Breast epithelium (tissue), 4 donors: ENCODE measurements at regions not wholly inside any gene's neighbourhood (a gene's known extent, or its start where the extent isn't known, plus 50 kb on each side); places are given as distances from the start of the nearest gene placed in this dataset.

Experiments used
- DNase-seq, 2 donors: peaks; one replicate each; pipeline ENCODE4 v3.0.0-alpha.2; 2019; ENCODE audit warnings: low spot score in 2 of 2
- H3K27ac ChIP-seq, 2 donors: fragments of 200-600 bp; sonication (generic) in 1 of 2; one replicate each; pipeline ENCODE4 v1.5.1; 2016 to 2019; ENCODE audit warnings: mild to moderate bottlenecking in 1 of 2
- H3K27me3 ChIP-seq, 2 donors: fragments of 200-600 bp; sonication (generic) in 1 of 2; one replicate each; pipeline versions ENCODE4 v1.5.1 to v1.6.0; 2017 to 2019; ENCODE audit warnings: control low read depth in 1 of 2, mild to moderate bottlenecking in 1 of 2
- H3K36me3 ChIP-seq: fragments of 200-600 bp; one replicate; pipeline ENCODE4 v1.5.1; 2019
- H3K4me1 ChIP-seq, 2 donors: fragments of 200-600 bp; sonication (generic); one replicate each; pipeline ENCODE4 v1.5.1; 2016 to 2019; ENCODE audit warnings: control low read depth in 1 of 2
- H3K4me3 ChIP-seq, 3 donors: fragments of 200-600 bp; sonication (generic); 1 replicate in 2 of 3; 2 replicates in 1 of 3; pipeline ENCODE4 v1.5.1; 2016 to 2019; ENCODE audit warnings: mild to moderate bottlenecking in 3 of 3, moderate library complexity in 2 of 3
- H3K9me3 ChIP-seq, 2 donors: fragments of 200-600 bp; sonication (generic) in 1 of 2; one replicate each; pipeline ENCODE4 v1.5.1; 2016 to 2019; ENCODE audit warnings: control low read depth in 1 of 2
- CTCF ChIP-seq, 3 donors: fragments of 450-650 bp; IDR thresholded peaks; one replicate each; pipeline ENCODE4 v1.5.1; 2016 to 2017; ENCODE audit warnings: antibody characterized with exemption in 3 of 3, mild to moderate bottlenecking in 3 of 3, moderate library complexity in 3 of 3
- POLR2A ChIP-seq: fragments of 450-650 bp; IDR thresholded peaks from one replicate; pipeline ENCODE4 v1.6.1; 2016; ENCODE audit warnings: antibody characterized with exemption, mild to moderate bottlenecking, moderate library complexity
- POLR2AphosphoS5 ChIP-seq, 3 donors: sonication (generic); formaldehyde crosslinking; IDR thresholded peaks; one replicate each; pipeline ENCODE4 v1.6.1; 2017; ENCODE audit warnings: antibody characterized with exemption in 3 of 3
- intact Hi-C: fragments of 100-400 bp; cut with DNase I; formaldehyde crosslinking; loops from one replicate; pipeline ENCODE4 v1.15.1; 2023; ENCODE audit warnings: low total_unique reads

- no peaks in the 10 kb centered on the region for H3K27me3 ChIP-seq
- H3K36me3 ChIP-seq, result no peaks in the 10 kb centered on the region
- H3K9me3 ChIP-seq, result no peaks in the 10 kb centered on the region
- no peak for TF ChIP-seq CTCF (IDR thresholded peaks at IDR 0.05)
- TF ChIP-seq POLR2AphosphoS5 (IDR thresholded peaks at IDR 0.05), result no peak
- no peak for TF ChIP-seq POLR2A
- no peak for DNase-seq
- H3K4me1 ChIP-seq, result no peaks in the 10 kb centered on the region
- H3K27ac ChIP-seq, result no peak overlapping the region
- intact Hi-C loops, result no loop called here
- no peak overlapping the region for H3K4me3 ChIP-seq
Observed at GRCh38 chr20:11242320-11242719, 568.5 kb upstream of the JAG1 start.

GRCh38 chr20:11245431-11245830 lies 571.6 kb upstream of the JAG1 start:
- no peaks in the 10 kb centered on the region for H3K36me3 ChIP-seq
- H3K4me1 ChIP-seq, result no peaks in the 10 kb centered on the region
- H3K27me3 ChIP-seq, result no peaks in the 10 kb centered on the region
- intact Hi-C loops, result no loop called here
- no peak overlapping the region for H3K27ac ChIP-seq
- no peak overlapping the region for H3K4me3 ChIP-seq
- TF ChIP-seq CTCF (IDR thresholded peaks at IDR 0.05), result no peak
- TF ChIP-seq POLR2AphosphoS5 (IDR thresholded peaks at IDR 0.05), result no peak
- H3K9me3 ChIP-seq, result no peaks in the 10 kb centered on the region
- no peak for DNase-seq

GRCh38 chr20:11246251-11246775 lies 572.5 kb upstream of the JAG1 start:
- no peaks in the 10 kb centered on the region for H3K36me3 ChIP-seq
- no peak overlapping the region for H3K4me3 ChIP-seq
- TF ChIP-seq POLR2AphosphoS5 (IDR thresholded peaks at IDR 0.05) (no peak), POLR2A (no peak), CTCF (IDR thresholded peaks at IDR 0.05) (no peak)
- H3K27me3 ChIP-seq, result no peaks in the 10 kb centered on the region
- no peaks in the 10 kb centered on the region for H3K4me1 ChIP-seq
- no peaks in the 10 kb centered on the region for H3K9me3 ChIP-seq
- intact Hi-C loops, result no loop called here
- no peak for DNase-seq
- H3K27ac ChIP-seq, result no peak overlapping the region

GRCh38 chr20:11247046-11248010 lies 573.5 kb upstream of the JAG1 start:
- DNase-seq, result no peak
- Histone ChIP-seq H3K9me3 (no peaks in the 10 kb centered on the region), H3K27me3 (no peaks in the 10 kb centered on the region), H3K27ac (no peak overlapping the region), H3K4me3 (no peak overlapping the region), H3K4me1 (no peaks in the 10 kb centered on the region), H3K36me3 (no peaks in the 10 kb centered on the region)
- TF ChIP-seq CTCF (IDR thresholded peaks at IDR 0.05) (no peak), POLR2A (no peak), POLR2AphosphoS5 (IDR thresholded peaks at IDR 0.05) (no peak)
- intact Hi-C loops, result no loop called here

GRCh38 chr20:11248011-11248409 lies 574.2 kb upstream of the JAG1 start:
- no peak overlapping the region for H3K27ac ChIP-seq
- H3K4me3 ChIP-seq, result no peak overlapping the region
- no peaks in the 10 kb centered on the region for H3K36me3 ChIP-seq
- DNase-seq, result no peak
- TF ChIP-seq CTCF (IDR thresholded peaks at IDR 0.05), result no peak
- TF ChIP-seq POLR2AphosphoS5 (IDR thresholded peaks at IDR 0.05), result no peak
- intact Hi-C loops, result no loop called here
- no peaks in the 10 kb centered on the region for H3K27me3 ChIP-seq
- no peaks in the 10 kb centered on the region for H3K9me3 ChIP-seq
- H3K4me1 ChIP-seq, result no peaks in the 10 kb centered on the region
